ENCODE measurements at regions not wholly inside any gene's neighbourhood (a gene's known extent, or its start where the extent isn't known, plus 50 kb on each side); places are given as distances from the start of the nearest gene placed in this dataset.

DNA sequence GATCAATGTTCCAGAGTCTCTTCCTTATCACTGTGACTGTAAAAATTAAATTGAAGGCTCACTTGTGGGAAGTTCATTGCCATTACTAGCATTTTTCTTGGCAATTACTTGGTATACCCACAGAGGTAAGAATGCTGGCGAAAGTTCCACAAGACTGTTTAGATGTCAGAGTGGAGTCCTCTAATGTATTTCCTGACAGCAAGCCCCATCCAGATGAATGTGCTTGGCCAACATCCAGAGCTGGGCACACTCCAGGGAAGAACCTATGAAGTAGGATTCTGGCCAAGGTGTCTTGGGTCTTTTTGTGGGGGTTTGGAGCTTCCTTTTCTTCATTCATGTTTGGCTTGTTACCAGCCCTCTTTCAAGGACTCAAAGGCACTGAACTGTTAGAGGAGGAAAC is 473.6 kb downstream of the DMAC1 start:
- TF ChIP-seq, protein P1, sequence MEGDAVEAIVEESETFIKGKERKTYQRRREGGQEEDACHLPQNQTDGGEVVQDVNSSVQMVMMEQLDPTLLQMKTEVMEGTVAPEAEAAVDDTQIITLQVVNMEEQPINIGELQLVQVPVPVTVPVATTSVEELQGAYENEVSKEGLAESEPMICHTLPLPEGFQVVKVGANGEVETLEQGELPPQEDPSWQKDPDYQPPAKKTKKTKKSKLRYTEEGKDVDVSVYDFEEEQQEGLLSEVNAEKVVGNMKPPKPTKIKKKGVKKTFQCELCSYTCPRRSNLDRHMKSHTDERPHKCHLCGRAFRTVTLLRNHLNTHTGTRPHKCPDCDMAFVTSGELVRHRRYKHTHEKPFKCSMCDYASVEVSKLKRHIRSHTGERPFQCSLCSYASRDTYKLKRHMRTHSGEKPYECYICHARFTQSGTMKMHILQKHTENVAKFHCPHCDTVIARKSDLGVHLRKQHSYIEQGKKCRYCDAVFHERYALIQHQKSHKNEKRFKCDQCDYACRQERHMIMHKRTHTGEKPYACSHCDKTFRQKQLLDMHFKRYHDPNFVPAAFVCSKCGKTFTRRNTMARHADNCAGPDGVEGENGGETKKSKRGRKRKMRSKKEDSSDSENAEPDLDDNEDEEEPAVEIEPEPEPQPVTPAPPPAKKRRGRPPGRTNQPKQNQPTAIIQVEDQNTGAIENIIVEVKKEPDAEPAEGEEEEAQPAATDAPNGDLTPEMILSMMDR (conservative IDR thresholded peaks at IDR 0.05): no peak
- Mint-ChIP-seq H3K4me3 (no peak overlapping the region), H3K27me3 (ENCODE audit: insufficient read depth) (peaks cover 2% of the 10 kb centered on the region), H3K4me1 (no peaks in the 10 kb centered on the region), H3K36me3 (ENCODE audit: low read depth) (no peaks in the 10 kb centered on the region), H3K9me3 (peaks cover 6% of the 10 kb centered on the region), H3K27ac (no peak overlapping the region)
- Histone ChIP-seq H3K36me3 (ENCODE audit: control insufficient read depth, insufficient read depth, low read length) (no peaks in the 10 kb centered on the region), H3K27me3 (ENCODE audit: control insufficient read depth, insufficient read depth, low read length, poor library complexity, severe bottlenecking) (peaks cover 6% of the 10 kb centered on the region), H3K4me3 (ENCODE audit: low read length) (no peak overlapping the region), H3K27ac (ENCODE audit: low read depth, low read length) (no peak overlapping the region), H3K9me3 (ENCODE audit: control insufficient read depth, low read length) (no peaks in the 10 kb centered on the region), H3K4me1 (ENCODE audit: control insufficient read depth, insufficient read depth, low read length) (no peaks in the 10 kb centered on the region), H3K9ac (ENCODE audit: extremely low read depth, low read length, poor library complexity, severe bottlenecking) (no peak overlapping the region)
- 93 to 95% methylated on average over 1 of the region's 1 CpG for WGBS, 2 experiments (ENCODE audit: insufficient coverage in 1 of 2, insufficient read length in 1 of 2)
- DNase-seq: no peak

DNA sequence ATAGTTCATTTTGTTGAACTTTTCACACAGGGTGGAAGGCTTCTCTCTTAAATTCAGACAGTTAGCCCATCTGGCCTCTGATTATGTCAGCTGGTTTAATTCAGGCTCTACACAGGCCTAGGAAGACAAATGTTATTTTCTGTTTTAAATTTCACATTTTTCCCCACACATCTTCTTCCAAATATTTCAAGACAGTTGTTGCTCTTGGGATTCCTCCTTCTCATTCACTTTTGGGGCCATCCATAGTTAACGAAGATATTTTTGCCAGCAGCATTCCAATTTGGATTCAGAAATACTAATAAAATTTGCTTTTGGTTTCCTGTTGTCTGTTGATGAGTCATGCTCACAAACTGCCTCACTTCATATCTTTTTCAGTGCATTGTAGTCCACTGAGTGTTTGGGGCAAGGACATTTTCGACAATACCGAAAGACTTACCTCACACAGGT is 475.4 kb downstream of the DMAC1 start:
- Histone ChIP-seq H3K9ac (ENCODE audit: extremely low read depth, low read length, poor library complexity, severe bottlenecking) (no peak overlapping the region), H3K4me3 (ENCODE audit: low read length) (no peak overlapping the region), H3K27me3 (ENCODE audit: control insufficient read depth, insufficient read depth, low read length, poor library complexity, severe bottlenecking) (peaks cover 6% of the 10 kb centered on the region), H3K4me1 (ENCODE audit: control insufficient read depth, insufficient read depth, low read length) (no peaks in the 10 kb centered on the region), H3K9me3 (ENCODE audit: control insufficient read depth, low read length) (no peaks in the 10 kb centered on the region), H3K27ac (ENCODE audit: low read depth, low read length) (no peak overlapping the region), H3K36me3 (ENCODE audit: control insufficient read depth, insufficient read depth, low read length) (no peaks in the 10 kb centered on the region)
- no peak overlapping the region for H3K4me3 Mint-ChIP-seq
- peaks cover 2% of the 10 kb centered on the region for H3K27me3 Mint-ChIP-seq (ENCODE audit: insufficient read depth)
- peaks cover 6% of the 10 kb centered on the region for H3K9me3 Mint-ChIP-seq
- no peak for DNase-seq
- no peaks in the 10 kb centered on the region for H3K36me3 Mint-ChIP-seq (ENCODE audit: low read depth)
- TF ChIP-seq, protein P1 (conservative IDR thresholded peaks at IDR 0.05): no peak
- H3K27ac Mint-ChIP-seq: no peak overlapping the region
- H3K4me1 Mint-ChIP-seq: no peaks in the 10 kb centered on the region
- 93 to 100% methylated on average over 2 to 3 of the region's 3 CpGs for WGBS, 2 experiments (ENCODE audit: insufficient coverage in 1 of 2, insufficient read length in 1 of 2)

DNA sequence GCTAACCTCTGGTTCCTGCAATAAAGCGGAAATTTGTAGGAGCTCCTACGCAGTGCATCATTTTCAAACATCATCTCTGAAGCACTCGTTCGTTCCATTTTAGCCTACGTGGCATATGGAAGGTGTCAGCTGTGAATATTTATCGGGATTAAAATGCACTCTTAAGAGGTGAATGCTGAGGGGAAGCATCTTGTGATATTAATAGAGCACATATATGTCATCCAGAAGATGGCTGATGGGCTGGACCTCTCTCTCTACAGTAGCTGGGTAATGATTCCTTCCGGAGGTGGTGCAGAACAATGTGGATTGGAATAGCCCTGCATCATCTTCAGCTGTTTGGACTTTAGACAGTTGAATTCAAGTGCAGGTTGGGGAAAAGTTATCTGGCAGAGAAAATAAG is 478.7 kb downstream of the DMAC1 start:
- no peak for DNase-seq
- H3K27ac Mint-ChIP-seq: no peak overlapping the region
- no peak overlapping the region for H3K4me3 Mint-ChIP-seq
- Histone ChIP-seq H3K9me3 (ENCODE audit: control insufficient read depth, low read length) (no peaks in the 10 kb centered on the region), H3K4me1 (ENCODE audit: control insufficient read depth, insufficient read depth, low read length) (no peaks in the 10 kb centered on the region), H3K27ac (ENCODE audit: low read depth, low read length) (no peak overlapping the region), H3K4me3 (ENCODE audit: low read length) (no peak overlapping the region), H3K27me3 (ENCODE audit: control insufficient read depth, insufficient read depth, low read length, poor library complexity, severe bottlenecking) (no peaks in the 10 kb centered on the region), H3K9ac (ENCODE audit: extremely low read depth, low read length, poor library complexity, severe bottlenecking) (no peak overlapping the region), H3K36me3 (ENCODE audit: control insufficient read depth, insufficient read depth, low read length) (no peaks in the 10 kb centered on the region)
- no peaks in the 10 kb centered on the region for H3K9me3 Mint-ChIP-seq
- H3K36me3 Mint-ChIP-seq (ENCODE audit: low read depth): no peaks in the 10 kb centered on the region
- no peaks in the 10 kb centered on the region for H3K27me3 Mint-ChIP-seq (ENCODE audit: insufficient read depth)
- H3K4me1 Mint-ChIP-seq: peaks cover 3% of the 10 kb centered on the region
- TF ChIP-seq, protein P1 (conservative IDR thresholded peaks at IDR 0.05): no peak
- WGBS, 2 experiments (ENCODE audit: insufficient coverage in 1 of 2, insufficient read length in 1 of 2): 93 to 96% methylated on average over 6 to 7 of the region's 7 CpGs
